ENCODE measurements at regions not wholly inside any gene's neighbourhood (a gene's known extent, or its start where the extent isn't known, plus 50 kb on each side); places are given as distances from the start of the nearest gene placed in this dataset.

DNA sequence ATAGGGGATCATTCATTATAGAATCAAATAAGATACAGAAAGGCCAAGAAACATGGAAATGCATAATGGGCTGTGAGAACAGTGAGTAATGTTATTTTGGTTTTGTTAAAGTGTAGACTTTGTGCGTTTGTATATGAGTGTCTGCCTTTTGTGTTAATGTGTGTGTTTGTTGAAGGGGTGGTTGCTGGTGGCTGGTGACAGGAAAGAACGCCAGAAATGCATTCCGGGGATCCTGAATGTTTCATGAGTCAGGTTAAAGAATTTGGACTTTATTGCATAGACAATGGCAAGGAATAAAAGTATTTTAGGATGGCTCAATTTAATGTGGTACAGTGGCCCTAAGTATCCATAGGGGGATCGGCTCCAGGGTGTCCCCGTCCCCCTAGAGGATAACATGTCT lies 1228.9 kb downstream of the PCDH7 start:
- Histone ChIP-seq H3K4me1 (ENCODE audit: control insufficient read depth in 3 of 3, insufficient read depth in 2 of 3, low read depth in 1 of 3, low read length in 2 of 3) (no peaks in the 10 kb centered on the region), H3K27ac (ENCODE audit: low read depth in 1 of 3, low read length in 2 of 3) (no peak overlapping the region), H3K27me3 (ENCODE audit: control insufficient read depth in 3 of 3, insufficient read depth in 3 of 3, low read length in 3 of 3) (no peaks in the 10 kb centered on the region), H3K9me3 (ENCODE audit: control insufficient read depth in 2 of 2, insufficient read depth in 1 of 2, low read depth in 1 of 2, low read length in 1 of 2) (peaks cover 0 to 1% of the 10 kb centered on the region in 2 donors), H3K4me3 (ENCODE audit: low read depth in 1 of 3, low read length in 3 of 3) (no peak overlapping the region), H3K36me3 (ENCODE audit: control insufficient read depth in 3 of 3, insufficient read depth in 2 of 3, low read depth in 1 of 3, low read length in 3 of 3) (no peaks in the 10 kb centered on the region)
- DNase-seq (no peak), FAIRE-seq (no peak)
- WGBS, 3 donors, result 78 to 86% (median 81%) methylated on average over 5 of the region's 5 CpGs

- no peaks in the 10 kb centered on the region for H3K36me3 ChIP-seq (ENCODE audit: control insufficient read depth in 3 of 3, insufficient read depth in 2 of 3, low read depth in 1 of 3, low read length in 3 of 3)
- WGBS, 3 donors, result 77 to 84% (median 81%) methylated on average over 2 of the region's 2 CpGs
- no peak overlapping the region for H3K27ac ChIP-seq (ENCODE audit: low read depth in 1 of 3, low read length in 2 of 3)
- DNase-seq (no peak), FAIRE-seq (no peak)
- H3K27me3 ChIP-seq (ENCODE audit: control insufficient read depth in 3 of 3, insufficient read depth in 3 of 3, low read length in 3 of 3), result no peaks in the 10 kb centered on the region
- no peaks in the 10 kb centered on the region for H3K4me1 ChIP-seq (ENCODE audit: control insufficient read depth in 3 of 3, insufficient read depth in 2 of 3, low read depth in 1 of 3, low read length in 2 of 3)
- H3K4me3 ChIP-seq (ENCODE audit: low read depth in 1 of 3, low read length in 3 of 3), result no peak overlapping the region
- no peaks in the 10 kb centered on the region for H3K9me3 ChIP-seq (ENCODE audit: control insufficient read depth in 2 of 2, insufficient read depth in 1 of 2, low read depth in 1 of 2, low read length in 1 of 2)
Measured at GRCh38 chr4:31955346-31955745, 1235.2 kb downstream of the PCDH7 start.

- DNase-seq (no peak), FAIRE-seq (no peak)
- H3K4me1 ChIP-seq (ENCODE audit: control insufficient read depth in 3 of 3, insufficient read depth in 2 of 3, low read depth in 1 of 3, low read length in 2 of 3), result no peaks in the 10 kb centered on the region
- no peaks in the 10 kb centered on the region for H3K27me3 ChIP-seq (ENCODE audit: control insufficient read depth in 3 of 3, insufficient read depth in 3 of 3, low read length in 3 of 3)
- H3K9me3 ChIP-seq (ENCODE audit: control insufficient read depth in 2 of 2, insufficient read depth in 1 of 2, low read depth in 1 of 2, low read length in 1 of 2), result no peaks in the 10 kb centered on the region
- no peaks in the 10 kb centered on the region for H3K36me3 ChIP-seq (ENCODE audit: control insufficient read depth in 3 of 3, insufficient read depth in 2 of 3, low read depth in 1 of 3, low read length in 3 of 3)
- no peak overlapping the region for H3K27ac ChIP-seq (ENCODE audit: low read depth in 1 of 3, low read length in 2 of 3)
- H3K4me3 ChIP-seq (ENCODE audit: low read depth in 1 of 3, low read length in 3 of 3), result no peak overlapping the region
Measured at GRCh38 chr4:31959972-31960371, 1239.8 kb downstream of the PCDH7 start.

DNA sequence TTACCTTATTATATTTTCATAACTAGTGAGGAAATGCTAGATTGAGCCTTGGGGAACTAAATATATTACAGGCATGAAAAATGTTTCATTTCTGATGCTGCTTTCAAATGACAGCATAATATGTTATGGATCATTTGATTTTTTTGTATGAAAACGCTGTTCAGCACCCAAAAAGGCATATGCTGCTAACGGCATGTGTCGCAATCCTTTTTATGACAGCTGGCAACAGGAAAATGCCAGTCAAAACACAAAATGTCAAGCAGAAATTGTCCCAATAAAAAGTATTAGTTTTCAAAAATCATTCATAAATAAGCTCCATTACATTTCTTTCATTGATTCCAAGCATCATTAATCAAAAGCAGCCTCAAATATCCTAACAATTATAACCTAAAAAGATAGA lies 1244.5 kb downstream of the PCDH7 start:
- Histone ChIP-seq H3K4me1 (ENCODE audit: control insufficient read depth in 3 of 3, insufficient read depth in 2 of 3, low read depth in 1 of 3, low read length in 2 of 3) (no peaks in the 10 kb centered on the region), H3K9me3 (ENCODE audit: control insufficient read depth in 2 of 2, insufficient read depth in 1 of 2, low read depth in 1 of 2, low read length in 1 of 2) (no peaks in the 10 kb centered on the region), H3K4me3 (ENCODE audit: low read depth in 1 of 3, low read length in 3 of 3) (no peak overlapping the region), H3K36me3 (ENCODE audit: control insufficient read depth in 3 of 3, insufficient read depth in 2 of 3, low read depth in 1 of 3, low read length in 3 of 3) (no peaks in the 10 kb centered on the region), H3K27ac (ENCODE audit: low read depth in 1 of 3, low read length in 2 of 3) (no peak overlapping the region), H3K27me3 (ENCODE audit: control insufficient read depth in 3 of 3, insufficient read depth in 3 of 3, low read length in 3 of 3) (no peaks in the 10 kb centered on the region)
- DNase-seq (no peak), FAIRE-seq (no peak)
- 56 to 73% (median 72%) methylated on average over 3 of the region's 3 CpGs for WGBS, 3 donors

DNA sequence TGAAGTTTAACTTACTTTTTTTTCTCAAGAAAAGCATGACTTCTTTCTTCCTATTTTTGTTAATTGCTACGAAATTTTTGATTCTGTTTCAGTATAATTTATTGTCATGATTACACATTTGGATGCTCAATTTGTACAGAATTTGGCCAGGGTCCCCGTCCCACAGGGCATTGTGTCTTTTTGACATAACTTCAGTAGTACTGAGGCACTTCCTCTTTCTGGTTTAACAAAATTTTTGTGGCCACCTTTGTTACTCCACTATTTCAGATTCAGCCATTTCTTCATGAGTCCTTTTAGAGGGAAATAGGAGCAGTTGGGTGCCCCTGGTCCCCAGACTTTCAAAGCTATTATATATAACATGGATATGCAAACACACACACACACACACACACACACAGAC lies 1248.7 kb downstream of the PCDH7 start:
- H3K36me3 ChIP-seq (ENCODE audit: control insufficient read depth in 3 of 3, insufficient read depth in 2 of 3, low read depth in 1 of 3, low read length in 3 of 3), result no peaks in the 10 kb centered on the region
- no peaks in the 10 kb centered on the region for H3K4me1 ChIP-seq (ENCODE audit: control insufficient read depth in 3 of 3, insufficient read depth in 2 of 3, low read depth in 1 of 3, low read length in 2 of 3)
- no peaks in the 10 kb centered on the region for H3K27me3 ChIP-seq (ENCODE audit: control insufficient read depth in 3 of 3, insufficient read depth in 3 of 3, low read length in 3 of 3)
- DNase-seq, result no peak
- WGBS, 3 donors, result 57 to 66% (median 58%) methylated on average over 2 of the region's 2 CpGs
- H3K9me3 ChIP-seq (ENCODE audit: control insufficient read depth in 2 of 2, insufficient read depth in 1 of 2, low read depth in 1 of 2, low read length in 1 of 2), result no peaks in the 10 kb centered on the region
- FAIRE-seq, result no peak
- no peak overlapping the region for H3K27ac ChIP-seq (ENCODE audit: low read depth in 1 of 3, low read length in 2 of 3)
- H3K4me3 ChIP-seq (ENCODE audit: low read depth in 1 of 3, low read length in 3 of 3), result no peak overlapping the region

DNA sequence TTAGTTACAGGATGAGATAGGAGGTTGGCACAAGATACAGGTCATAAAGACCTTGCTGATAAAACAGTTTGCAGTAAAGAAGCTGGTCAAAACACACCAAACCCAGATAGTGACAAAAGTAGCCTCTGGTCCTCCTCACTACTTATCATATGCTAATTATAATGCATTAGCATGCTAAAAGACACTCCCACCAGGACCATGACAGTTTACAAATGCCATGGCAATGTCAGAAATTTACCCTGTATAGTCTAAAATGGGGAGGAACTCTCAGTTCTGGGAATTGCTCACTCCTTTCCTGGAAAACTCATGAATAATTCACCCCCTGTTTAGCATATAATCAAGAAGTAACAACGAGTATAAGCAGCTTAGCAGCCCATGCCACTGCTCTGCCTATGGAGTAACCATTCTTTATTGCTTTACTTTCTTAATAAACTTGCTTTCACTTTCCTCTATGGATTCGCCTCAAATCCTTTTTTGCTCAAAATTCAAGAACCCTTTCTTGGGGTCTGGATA lies 1254.4 kb downstream of the PCDH7 start:
- H3K36me3 ChIP-seq (ENCODE audit: control insufficient read depth in 3 of 3, insufficient read depth in 2 of 3, low read depth in 1 of 3, low read length in 3 of 3), result no peaks in the 10 kb centered on the region
- 55 to 74% (median 63%) methylated on average over 2 of the region's 2 CpGs for WGBS, 3 donors

DNA sequence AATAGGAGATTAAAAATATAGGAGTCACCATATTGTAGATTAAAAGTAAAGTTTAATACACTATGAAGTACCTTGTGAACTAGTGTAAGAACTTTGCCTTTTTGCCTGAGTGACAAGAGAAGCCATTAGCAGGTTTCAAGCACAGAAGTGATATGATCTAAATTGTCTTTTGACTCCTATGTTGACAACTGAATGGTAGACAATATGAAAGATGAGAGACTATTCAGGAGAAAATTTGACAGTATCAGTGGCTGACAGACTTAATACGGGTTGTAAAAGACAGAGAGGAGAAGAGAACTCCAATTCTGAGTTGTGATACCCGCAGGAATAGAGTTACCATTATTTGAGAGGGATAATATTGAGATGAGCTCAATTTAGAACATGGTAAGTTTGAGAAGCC lies 1259.8 kb downstream of the PCDH7 start:
- 60 to 77% (median 76%) methylated on average over 2 of the region's 2 CpGs for WGBS, 3 donors
- Histone ChIP-seq H3K36me3 (ENCODE audit: control insufficient read depth in 3 of 3, insufficient read depth in 2 of 3, low read depth in 1 of 3, low read length in 3 of 3) (no peaks in the 10 kb centered on the region), H3K4me3 (ENCODE audit: low read depth in 1 of 3, low read length in 3 of 3) (no peak overlapping the region), H3K27ac (ENCODE audit: low read depth in 1 of 3, low read length in 2 of 3) (no peak overlapping the region), H3K27me3 (ENCODE audit: control insufficient read depth in 3 of 3, insufficient read depth in 3 of 3, low read length in 3 of 3) (no peaks in the 10 kb centered on the region), H3K4me1 (ENCODE audit: control insufficient read depth in 3 of 3, insufficient read depth in 2 of 3, low read depth in 1 of 3, low read length in 2 of 3) (no peaks in the 10 kb centered on the region), H3K9me3 (ENCODE audit: control insufficient read depth in 2 of 2, insufficient read depth in 1 of 2, low read depth in 1 of 2, low read length in 1 of 2) (no peaks in the 10 kb centered on the region)
- no peak for FAIRE-seq
- no peak for DNase-seq

More for the DNA sequence above, 1254.4 kb downstream of the PCDH7 start:
- H3K27ac ChIP-seq (ENCODE audit: low read depth in 1 of 3, low read length in 2 of 3), result no peak overlapping the region
- no peaks in the 10 kb centered on the region for H3K4me1 ChIP-seq (ENCODE audit: control insufficient read depth in 3 of 3, insufficient read depth in 2 of 3, low read depth in 1 of 3, low read length in 2 of 3)
- FAIRE-seq (no peak), DNase-seq (no peak)
- H3K9me3 ChIP-seq (ENCODE audit: control insufficient read depth in 2 of 2, insufficient read depth in 1 of 2, low read depth in 1 of 2, low read length in 1 of 2), result no peaks in the 10 kb centered on the region
- no peak overlapping the region for H3K4me3 ChIP-seq (ENCODE audit: low read depth in 1 of 3, low read length in 3 of 3)
- H3K27me3 ChIP-seq (ENCODE audit: control insufficient read depth in 3 of 3, insufficient read depth in 3 of 3, low read length in 3 of 3), result no peaks in the 10 kb centered on the region

DNA sequence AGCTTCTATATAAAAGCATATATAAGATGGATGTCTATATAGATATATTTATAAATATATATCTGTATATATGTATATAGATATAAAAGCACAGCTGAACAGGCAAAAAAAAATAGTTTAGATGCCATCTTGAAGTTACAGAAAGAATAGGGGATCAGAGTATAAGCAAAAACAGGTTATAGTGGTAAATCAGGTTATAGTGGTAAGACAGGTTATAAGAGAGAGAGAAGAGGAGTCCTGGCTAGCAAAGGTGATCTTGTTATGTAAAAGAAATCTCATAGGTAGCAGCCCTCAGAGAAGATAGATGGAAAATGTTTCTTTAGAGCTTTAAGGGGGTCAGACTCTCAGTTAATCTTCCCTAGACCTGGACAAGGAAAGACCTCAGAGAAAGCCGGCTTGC lies 1263.1 kb downstream of the PCDH7 start:
- no peaks in the 10 kb centered on the region for H3K4me1 ChIP-seq (ENCODE audit: control insufficient read depth in 3 of 3, insufficient read depth in 2 of 3, low read depth in 1 of 3, low read length in 2 of 3)
- no peak overlapping the region for H3K27ac ChIP-seq (ENCODE audit: low read depth in 1 of 3, low read length in 2 of 3)
- WGBS, 3 donors, result 78 to 89% (median 86%) methylated on average over 1 of the region's 1 CpG
- FAIRE-seq, result no peak
- DNase-seq, result no peak
- H3K4me3 ChIP-seq (ENCODE audit: low read depth in 1 of 3, low read length in 3 of 3), result no peak overlapping the region
- no peaks in the 10 kb centered on the region for H3K36me3 ChIP-seq (ENCODE audit: control insufficient read depth in 3 of 3, insufficient read depth in 2 of 3, low read depth in 1 of 3, low read length in 3 of 3)
- no peaks in the 10 kb centered on the region for H3K27me3 ChIP-seq (ENCODE audit: control insufficient read depth in 3 of 3, insufficient read depth in 3 of 3, low read length in 3 of 3)
- H3K9me3 ChIP-seq (ENCODE audit: control insufficient read depth in 2 of 2, insufficient read depth in 1 of 2, low read depth in 1 of 2, low read length in 1 of 2), result no peaks in the 10 kb centered on the region

GRCh38 chr4:31983677-31984076 lies 1263.5 kb downstream of the PCDH7 start:
- Histone ChIP-seq H3K36me3 (ENCODE audit: control insufficient read depth in 3 of 3, insufficient read depth in 2 of 3, low read depth in 1 of 3, low read length in 3 of 3) (no peaks in the 10 kb centered on the region), H3K27me3 (ENCODE audit: control insufficient read depth in 3 of 3, insufficient read depth in 3 of 3, low read length in 3 of 3) (no peaks in the 10 kb centered on the region), H3K4me1 (ENCODE audit: control insufficient read depth in 3 of 3, insufficient read depth in 2 of 3, low read depth in 1 of 3, low read length in 2 of 3) (no peaks in the 10 kb centered on the region), H3K9me3 (ENCODE audit: control insufficient read depth in 2 of 2, insufficient read depth in 1 of 2, low read depth in 1 of 2, low read length in 1 of 2) (no peaks in the 10 kb centered on the region), H3K4me3 (ENCODE audit: low read depth in 1 of 3, low read length in 3 of 3) (no peak overlapping the region), H3K27ac (ENCODE audit: low read depth in 1 of 3, low read length in 2 of 3) (no peak overlapping the region)
- no peak for FAIRE-seq
- no peak for DNase-seq

Measured in small intestine (tissue), 7 donors.